VCaP (cell line): ENCODE measurements at regions not wholly inside any gene's neighbourhood (a gene's known extent, or its start where the extent isn't known, plus 50 kb on each side); places are given as distances from the start of the nearest gene placed in this dataset.
"Not testable (repeated sequence)": the region's sequence is repeated elsewhere in the genome, so short reads cannot be mapped to it uniquely, and the experiment has no call there.

Source experiments
- H3K27ac ChIP-seq: fragments of 450-650 bp; 2 replicates; pipeline ENCODE4 v1.5.1; 2017
- CTCF ChIP-seq: fragments of 450-650 bp; conservative IDR thresholded peaks from 2 replicates; pipeline ENCODE4 v1.5.1; 2017; ENCODE audit warnings: mild to moderate bottlenecking, moderate library complexity

- TF ChIP-seq CTCF: no peak
- H3K27ac ChIP-seq: no peak overlapping the region
These were observed 766.4 kb downstream of the UQCRFS1 start for GRCh38 chr19:28446511-28446910.

GRCh38 chr19:28445826-28446225 is 767.1 kb downstream of the UQCRFS1 start:
- no peak overlapping the region for H3K27ac ChIP-seq
- TF ChIP-seq CTCF: no peak

- TF ChIP-seq CTCF: no peak
- H3K27ac ChIP-seq: no peak overlapping the region
These were observed 768.6 kb downstream of the UQCRFS1 start for GRCh38 chr19:28444362-28444761.

- H3K27ac ChIP-seq: no peak overlapping the region
- no peak for TF ChIP-seq CTCF
These were observed 769.6 kb downstream of the UQCRFS1 start for GRCh38 chr19:28443361-28443760.

GRCh38 chr19:28437390-28438346 is 775.3 kb downstream of the UQCRFS1 start:
- no peak overlapping the region for H3K27ac ChIP-seq
- no peak for TF ChIP-seq CTCF

GRCh38 chr19:28436320-28436719 is 776.6 kb downstream of the UQCRFS1 start:
- H3K27ac ChIP-seq: no peak overlapping the region
- TF ChIP-seq CTCF: no peak

GRCh38 chr19:28435551-28436271 is 777.2 kb downstream of the UQCRFS1 start:
- H3K27ac ChIP-seq: no peak overlapping the region
- no peak for TF ChIP-seq CTCF

- H3K27ac ChIP-seq: not testable (repeated sequence)
These were observed 778.2 kb downstream of the UQCRFS1 start for GRCh38 chr19:28434794-28435193.

GRCh38 chr19:28434365-28434764 is 778.6 kb downstream of the UQCRFS1 start:
- not testable (repeated sequence) for H3K27ac ChIP-seq

GRCh38 chr19:28433166-28433565 is 779.8 kb downstream of the UQCRFS1 start:
- H3K27ac ChIP-seq: not testable (repeated sequence)
